ENCODE measurements at regions not wholly inside any gene's neighbourhood (a gene's known extent, or its start where the extent isn't known, plus 50 kb on each side); places are given as distances from the start of the nearest gene placed in this dataset.

DNA sequence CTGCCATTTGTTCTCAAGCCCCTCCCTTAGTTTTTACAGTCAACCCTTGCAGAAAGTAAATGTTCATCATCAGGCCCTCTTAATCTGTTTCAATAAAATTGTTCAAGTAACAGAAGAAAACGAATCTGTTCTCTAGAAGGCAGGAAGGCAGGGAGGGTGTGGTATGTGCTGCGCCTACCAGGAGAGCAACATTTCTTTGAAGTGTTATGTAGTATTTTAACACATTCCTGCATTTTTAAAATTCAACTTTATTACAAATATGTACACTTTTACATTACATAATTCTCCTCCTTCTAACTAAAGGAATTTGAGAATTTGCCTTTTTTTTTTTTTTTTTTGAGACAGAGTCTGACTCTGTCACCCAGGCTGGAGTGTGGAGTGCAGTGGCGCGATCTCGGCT is 657.8 kb downstream of the MCTP2 start:
- TF ChIP-seq, protein P1, sequence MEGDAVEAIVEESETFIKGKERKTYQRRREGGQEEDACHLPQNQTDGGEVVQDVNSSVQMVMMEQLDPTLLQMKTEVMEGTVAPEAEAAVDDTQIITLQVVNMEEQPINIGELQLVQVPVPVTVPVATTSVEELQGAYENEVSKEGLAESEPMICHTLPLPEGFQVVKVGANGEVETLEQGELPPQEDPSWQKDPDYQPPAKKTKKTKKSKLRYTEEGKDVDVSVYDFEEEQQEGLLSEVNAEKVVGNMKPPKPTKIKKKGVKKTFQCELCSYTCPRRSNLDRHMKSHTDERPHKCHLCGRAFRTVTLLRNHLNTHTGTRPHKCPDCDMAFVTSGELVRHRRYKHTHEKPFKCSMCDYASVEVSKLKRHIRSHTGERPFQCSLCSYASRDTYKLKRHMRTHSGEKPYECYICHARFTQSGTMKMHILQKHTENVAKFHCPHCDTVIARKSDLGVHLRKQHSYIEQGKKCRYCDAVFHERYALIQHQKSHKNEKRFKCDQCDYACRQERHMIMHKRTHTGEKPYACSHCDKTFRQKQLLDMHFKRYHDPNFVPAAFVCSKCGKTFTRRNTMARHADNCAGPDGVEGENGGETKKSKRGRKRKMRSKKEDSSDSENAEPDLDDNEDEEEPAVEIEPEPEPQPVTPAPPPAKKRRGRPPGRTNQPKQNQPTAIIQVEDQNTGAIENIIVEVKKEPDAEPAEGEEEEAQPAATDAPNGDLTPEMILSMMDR (IDR thresholded peaks at IDR 0.05) = no peak
- no peak for TF ChIP-seq POLR2A (IDR thresholded peaks at IDR 0.05)
